A549 (cell line): ENCODE measurements at regions not wholly inside any gene's neighbourhood (a gene's known extent, or its start where the extent isn't known, plus 50 kb on each side); places are given as distances from the start of the nearest gene placed in this dataset.

Experiments used
- ATAC-seq, 2 experiments: fragments of 200-7000 bp in 1 of 2; fragments of >200 bp in 1 of 2; cut with Nextera tagmentation in 1 of 2; cut with Tn5 transposase in 1 of 2; 3 replicates each; pipeline versions ENCODE4 v1.8.0 to v1.9.1; 2018 to 2020; ENCODE audit warnings: mild to moderate bottlenecking in 1 of 2, moderate library complexity in 1 of 2
- CTCF ChIA-PET: fragments of 300-600 bp; sonication (Branson Sonifier 250); formaldehyde crosslinking; extraction: SDS; loops from one replicate; lab custom pipeline; 2021; ENCODE audit warnings: antibody characterized with exemption, inconsistent platforms; lab: Yijun Ruan, JAX
- POLR2A ChIA-PET: fragments of 350-600 bp; formaldehyde crosslinking; extraction: SDS; loops from one replicate; lab custom pipeline; 2021; ENCODE audit warnings: antibody characterized with exemption, inconsistent platforms; lab: Yijun Ruan, JAX
- DNase-seq, 2 experiments: peaks; one replicate each; pipeline versions ENCODE4 v3.0.0 to v3.0.0-alpha.2; 2011 to 2016; ENCODE audit warnings: low read depth in 1 of 2, low spot score in 1 of 2
- FAIRE-seq: peaks from 2 replicates; lab custom pipeline; 2011; peaks lifted over from hg19 to GRCh38; lab: Jason Lieb, UNC
- H3K27ac ChIP-seq, 2 experiments: fragments of >200 bp; sonication (Bioruptor Twin); formaldehyde crosslinking; 3 replicates each; pipeline ENCODE4 v1.5.1; 2016 to 2017
- H3K4me1 ChIP-seq: fragments of >200 bp; sonication (Bioruptor Twin); formaldehyde crosslinking; 3 replicates; pipeline ENCODE4 v1.6.1; 2016
- H3K4me2 ChIP-seq: fragments of >200 bp; sonication (Bioruptor Twin); formaldehyde crosslinking; 3 replicates; pipeline ENCODE4 v1.6.1; 2016
- H3K4me3 ChIP-seq: fragments of >200 bp; sonication (Bioruptor Twin); formaldehyde crosslinking; 3 replicates; pipeline ENCODE4 v1.5.1; 2016
- H3K9me3 ChIP-seq: fragments of >200 bp; sonication (Bioruptor Twin); formaldehyde crosslinking; 3 replicates; pipeline ENCODE4 v1.6.1; 2016
- CBX2 ChIP-seq: fragments of 200-600 bp; sonication (generic); IDR thresholded peaks from 2 replicates; pipeline ENCODE4 v1.6.1; 2016; ENCODE audit warnings: low read depth, mild to moderate bottlenecking, borderline replicate concordance
- CBX8 ChIP-seq: fragments of 200-600 bp; sonication (generic); IDR thresholded peaks from 2 replicates; pipeline ENCODE4 v1.6.1; 2016
- CHD2 ChIP-seq: fragments of 150-350 bp; IDR thresholded peaks from 2 replicates; pipeline ENCODE4 v1.6.1; 2014; ENCODE audit warnings: low read length; ENCODE audit not compliant: partially characterized antibody
- CTCF ChIP-seq: fragments of >200 bp; sonication (Bioruptor Twin); formaldehyde crosslinking; IDR thresholded peaks from 3 replicates; pipeline ENCODE4 v1.5.1; 2016
- EHMT2 ChIP-seq: fragments of 200-600 bp; sonication (generic); IDR thresholded peaks from 2 replicates; pipeline ENCODE4 v1.6.1; 2016; ENCODE audit warnings: antibody characterized with exemption, low read depth, mild to moderate bottlenecking, moderate library complexity
- ESRRA ChIP-seq: fragments of 150-350 bp; IDR thresholded peaks from 2 replicates; pipeline ENCODE4 v1.6.1; 2014; ENCODE audit warnings: mild to moderate bottlenecking, low read length, borderline replicate concordance
- HDAC2 ChIP-seq: fragments of 200-600 bp; sonication (generic); IDR thresholded peaks from 2 replicates; pipeline ENCODE4 v1.6.1; 2016
- HEYL ChIP-seq: fragments of 250-450 bp; sonication (Bioruptor Pico); IDR thresholded peaks from 2 replicates; pipeline ENCODE4 v1.8.0; 2021; ENCODE audit warnings: mild to moderate bottlenecking, moderate library complexity
- MAFK ChIP-seq: fragments of 450-650 bp; IDR thresholded peaks from 2 replicates; pipeline ENCODE4 v1.6.1; 2014; ENCODE audit not compliant: partially characterized antibody
- MAX ChIP-seq: IDR thresholded peaks from 2 replicates; pipeline ENCODE4 v1.6.1; 2012
- MYC ChIP-seq: IDR thresholded peaks from 2 replicates; pipeline ENCODE4 v1.6.1; 2012; ENCODE audit warnings: mild to moderate bottlenecking, inconsistent platforms, low read length, improper control_type of control experiment, borderline replicate concordance
- NPAS2 ChIP-seq: fragments of 250-450 bp; sonication (Bioruptor Pico); IDR thresholded peaks from 2 replicates; pipeline ENCODE4 v1.8.0; 2022; ENCODE audit warnings: mild to moderate bottlenecking, moderate library complexity, borderline replicate concordance
- RAD21 ChIP-seq, 2 experiments: fragments of >200 bp in 1 of 2; sonication (Bioruptor Twin) in 1 of 2; formaldehyde crosslinking in 1 of 2; IDR thresholded peaks in 1 of 2; conservative IDR thresholded peaks in 1 of 2; 2 replicates in 1 of 2; 3 replicates in 1 of 2; pipeline ENCODE4 v1.6.1; 2012 to 2018; ENCODE audit warnings: inconsistent platforms in 1 of 2
- REST ChIP-seq: fragments of 200-600 bp; sonication (generic); IDR thresholded peaks from 2 replicates; pipeline ENCODE4 v1.6.1; 2016; ENCODE audit warnings: antibody characterized with exemption, mild to moderate bottlenecking, moderate library complexity
- RNF2 ChIP-seq: fragments of 200-600 bp; sonication (generic); IDR thresholded peaks from 2 replicates; pipeline ENCODE4 v1.6.1; 2016; ENCODE audit warnings: low read depth, mild to moderate bottlenecking, antibody characterized with exemption, moderate library complexity, borderline replicate concordance
- TFCP2L1 ChIP-seq: fragments of 250-450 bp; sonication (Bioruptor Pico); IDR thresholded peaks from 2 replicates; pipeline ENCODE4 v1.5.0; 2021; ENCODE audit warnings: mild to moderate bottlenecking
- TP53 ChIP-seq: fragments of 250-450 bp; sonication (Bioruptor Pico); IDR thresholded peaks from 2 replicates; pipeline ENCODE4 v1.5.0; 2021; ENCODE audit warnings: mild to moderate bottlenecking, moderate library complexity
- ZFP36 ChIP-seq: fragments of 450-650 bp; IDR thresholded peaks from 2 replicates; pipeline ENCODE4 v1.6.1; 2014; ENCODE audit warnings: borderline replicate concordance; ENCODE audit not compliant: partially characterized antibody
- ZNF302 ChIP-seq: fragments of 250-450 bp; sonication (Bioruptor Pico); IDR thresholded peaks from 2 replicates; pipeline ENCODE4 v1.9.0; 2021; ENCODE audit warnings: inconsistent platforms, mild to moderate bottlenecking, moderate library complexity
- WGBS: methylation state at CpG from one replicate; pipeline ENCODE4 v1.1.6; 2017; ENCODE audit errors: missing lambda C conversion rate; 5-methylcytosine and 5-hydroxymethylcytosine counted together

DNA sequence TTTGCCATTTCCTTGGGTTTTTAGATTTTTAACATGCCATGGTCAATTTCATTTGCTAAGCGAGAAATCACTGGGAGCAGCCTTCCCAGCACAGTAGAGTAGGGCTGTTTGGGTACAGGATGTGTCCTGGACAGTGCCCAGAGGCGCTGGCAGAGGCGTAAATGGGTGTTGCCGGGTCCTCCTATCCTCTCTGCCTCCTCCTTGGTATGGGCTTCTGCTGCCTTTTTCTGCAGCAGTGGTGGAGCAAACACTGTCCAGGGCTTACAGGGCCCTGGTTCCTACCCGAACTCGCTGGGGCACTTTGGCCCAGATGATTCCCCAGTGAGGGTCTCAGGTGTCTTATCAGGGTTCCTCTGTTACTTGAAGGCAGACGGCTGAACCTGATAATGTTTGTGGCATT lies 298.3 kb downstream of the RPS24 start (continued):
- TF ChIP-seq ESRRA = no peak
- no peak for TF ChIP-seq MAX
- no peak for TF ChIP-seq CHD2
- TF ChIP-seq HDAC2 = no peak
- TF ChIP-seq HEYL (CRISPR knock-in tag) = no peak
- TF ChIP-seq, all 56 proteins: peak for 0

GRCh38 chr10:78332657-78333056 lies 299.0 kb downstream of the RPS24 start:
- DNase-seq (no peak), FAIRE-seq (no peak), ATAC-seq (no peak)
- ChIA-PET POLR2A (no interaction called here), CTCF (no interaction called here)
- no peaks in the 10 kb centered on the region for H3K4me1 ChIP-seq
- no peak overlapping the region for H3K4me2 ChIP-seq
- H3K4me3 ChIP-seq = no peak overlapping the region
- H3K9me3 ChIP-seq = 0 out of 3 replicates have a peak, but pooled peaks cover 5% of the 10 kb centered on the region
- no peak overlapping the region for H3K27ac ChIP-seq
- no peak for TF ChIP-seq CBX2
- TF ChIP-seq CTCF = no peak
- TF ChIP-seq REST = no peak
- TF ChIP-seq EHMT2 = no peak
- TF ChIP-seq NPAS2 = no peak
- no peak for TF ChIP-seq MYC
- no peak for TF ChIP-seq CBX8

GRCh38 chr10:78333362-78334143 lies 299.9 kb downstream of the RPS24 start:
- no peak overlapping the region for H3K4me2 ChIP-seq
- no peak overlapping the region for H3K4me3 ChIP-seq
- FAIRE-seq = no peak
- DNase-seq = no peak
- WGBS = 76% methylated on average over 9 of the region's 9 CpGs
- no peaks in the 10 kb centered on the region for H3K4me1 ChIP-seq
- H3K9me3 ChIP-seq = no peaks in the 10 kb centered on the region
- ATAC-seq = no peak
- ChIA-PET POLR2A (no interaction called here), CTCF (interaction anchor here (1.3 kb wide), 1 partner anchor 9 kb away, joined by 3 read pairs; no protein-coding TSS in a partner anchor)
- H3K27ac ChIP-seq = no peak overlapping the region
- TF ChIP-seq ZFP36 (no peak), TP53 (CRISPR knock-in tag) (no peak), MAFK (no peak), CHD2 (no peak), RAD21 (conservative IDR thresholded peaks at IDR 0.05 in 1 of 2, IDR thresholded peaks at IDR 0.05 in 1 of 2) (no peak), CBX2 (no peak), ZNF302 (CRISPR knock-in tag) (no peak), TFCP2L1 (no peak), RNF2 (no peak), NPAS2 (no peak)
